ENCODE measurements at regions not wholly inside any gene's neighbourhood (a gene's known extent, or its start where the extent isn't known, plus 50 kb on each side); places are given as distances from the start of the nearest gene placed in this dataset.
"Not testable (repeated sequence)": the region's sequence is repeated elsewhere in the genome, so short reads cannot be mapped to it uniquely, and the experiment has no call there.

DNA sequence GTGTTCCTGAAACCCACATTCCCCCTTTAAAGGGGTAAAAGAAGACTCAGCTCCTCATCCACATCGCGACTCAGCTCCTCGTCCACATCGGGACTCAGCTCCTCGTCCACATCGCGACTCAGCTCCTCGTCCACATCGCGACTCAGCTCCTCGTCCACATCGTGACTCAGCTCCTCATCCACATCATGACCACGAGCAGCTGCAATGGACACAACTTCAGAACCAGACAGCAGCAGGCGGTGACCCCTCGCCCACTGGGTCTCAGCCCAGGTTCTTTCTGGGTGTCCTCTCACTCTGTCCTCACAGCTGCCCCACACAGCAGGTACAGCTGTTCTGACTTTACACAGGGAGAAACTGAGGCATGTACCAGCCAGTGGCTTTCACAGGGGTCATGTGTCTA, 163.5 kb upstream of the SALL3 start:
- DNase-seq: no peak

DNA sequence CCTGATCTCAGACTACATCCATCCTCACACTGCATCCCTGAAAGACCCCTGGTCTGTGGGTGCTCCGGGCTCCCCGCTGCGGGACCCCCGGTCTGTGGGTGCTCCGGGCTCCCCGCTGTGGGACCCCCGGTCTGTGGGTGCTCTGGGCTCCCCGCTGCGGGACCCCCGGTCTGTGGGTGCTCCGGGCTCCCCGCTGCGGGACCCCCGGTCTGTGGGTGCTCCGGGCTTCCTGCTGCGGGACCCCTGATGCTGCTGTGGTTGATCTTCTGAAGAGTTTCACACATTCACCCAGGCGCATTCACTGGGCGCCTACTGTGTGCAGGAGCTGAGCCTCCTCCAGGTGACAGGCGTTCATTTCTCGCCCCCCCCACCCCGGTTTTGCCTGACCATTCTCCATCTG, 162.7 kb upstream of the SALL3 start:
- DNase-seq: no peak

DNA sequence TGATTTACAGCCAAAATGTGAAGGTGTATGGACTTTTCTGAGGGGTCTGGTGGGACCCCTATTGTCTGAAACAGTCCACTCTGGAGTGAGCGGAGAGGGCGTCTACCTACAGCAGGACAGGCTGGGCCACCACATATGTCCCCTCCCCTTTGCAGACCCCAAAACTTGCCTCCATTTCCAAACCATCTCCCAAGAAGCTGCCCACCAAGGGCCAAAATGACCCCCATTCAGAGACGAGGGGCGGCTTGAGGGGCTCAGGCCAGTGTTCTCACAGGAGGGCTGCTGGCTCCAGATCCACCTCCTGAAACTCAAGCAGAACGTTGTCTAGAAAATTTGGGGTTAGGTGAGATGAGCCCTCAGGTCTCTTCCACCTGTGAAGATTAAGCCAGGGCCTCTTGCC, 161.1 kb upstream of the SALL3 start:
- DNase-seq: no peak

- DNase-seq: no peak
Measured at GRCh38 chr18:78818961-78819360, 160.7 kb upstream of the SALL3 start.

DNA sequence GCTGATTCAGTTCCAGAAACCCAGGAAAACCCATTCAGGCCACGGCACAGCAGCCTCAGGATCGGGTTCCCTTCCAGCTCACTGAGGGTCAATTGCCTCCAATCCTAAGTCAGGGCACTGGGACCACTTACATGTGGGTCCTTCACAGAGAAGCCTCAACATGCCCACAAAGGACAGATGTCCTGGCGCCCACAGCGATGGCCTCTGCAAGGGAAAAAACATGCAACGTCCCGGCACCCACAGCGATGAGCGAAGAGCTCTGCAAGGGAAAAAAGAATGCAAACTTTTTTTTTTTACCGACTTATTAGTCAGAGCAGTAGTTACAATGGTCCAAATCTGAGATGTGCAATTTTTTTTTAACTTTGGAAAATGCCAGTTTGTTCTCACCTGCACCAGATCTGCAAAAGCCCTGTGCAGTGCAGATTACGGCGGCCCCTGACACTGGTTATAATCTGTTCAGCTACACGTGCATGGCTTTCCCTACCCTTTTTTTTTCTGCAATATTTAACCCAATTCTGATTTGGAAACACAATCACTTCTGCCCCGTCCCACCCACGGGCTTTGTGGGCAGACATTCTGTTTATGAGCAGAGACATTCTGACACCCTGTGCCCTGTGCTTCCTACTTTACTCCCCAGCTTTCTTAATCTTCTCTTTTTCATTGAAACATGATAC, 159.3 kb upstream of the SALL3 start:
- no peak for DNase-seq

- no peak for DNase-seq
Measured at GRCh38 chr18:78821396-78821795, 158.2 kb upstream of the SALL3 start.

DNA sequence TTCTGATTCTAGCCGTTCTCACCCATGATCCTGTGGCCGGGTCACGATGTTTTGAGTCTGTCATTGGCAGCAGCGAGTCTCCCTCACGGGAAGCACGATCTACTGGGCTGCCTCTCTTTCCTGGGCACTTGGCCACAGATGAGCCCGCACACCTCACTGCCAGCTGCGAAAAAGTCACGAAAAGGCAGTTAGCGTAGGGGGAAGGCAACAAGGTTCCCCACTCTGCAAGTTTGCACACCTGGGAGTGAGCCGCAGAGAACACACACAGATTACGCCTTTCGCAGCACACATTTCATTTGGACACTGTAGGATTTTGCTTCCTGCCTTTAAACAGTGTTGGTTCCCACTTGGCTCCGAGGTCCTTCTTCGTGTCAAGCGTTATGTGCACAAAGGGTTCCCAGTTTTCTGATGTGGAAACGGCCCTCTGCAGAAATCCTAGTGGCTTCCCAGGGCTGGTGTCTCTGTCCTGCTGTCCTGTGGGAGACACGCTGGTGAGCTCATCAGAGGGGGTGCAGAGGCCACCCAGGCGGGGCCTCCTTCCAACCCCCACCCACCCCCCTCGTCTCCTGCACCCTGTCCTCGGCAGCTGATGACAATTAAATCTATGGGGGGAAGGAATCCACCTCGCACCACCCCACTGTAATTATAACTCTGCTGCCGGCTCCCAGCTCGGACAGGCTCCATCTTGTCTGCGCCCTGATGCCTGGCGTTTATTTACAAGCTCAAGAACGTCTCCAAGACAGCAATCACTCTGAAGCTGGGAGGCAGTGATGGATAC, 157.3 kb upstream of the SALL3 start:
- no peak for DNase-seq

GRCh38 chr18:78822949-78823285, 156.7 kb upstream of the SALL3 start:
- no peak for DNase-seq

DNA sequence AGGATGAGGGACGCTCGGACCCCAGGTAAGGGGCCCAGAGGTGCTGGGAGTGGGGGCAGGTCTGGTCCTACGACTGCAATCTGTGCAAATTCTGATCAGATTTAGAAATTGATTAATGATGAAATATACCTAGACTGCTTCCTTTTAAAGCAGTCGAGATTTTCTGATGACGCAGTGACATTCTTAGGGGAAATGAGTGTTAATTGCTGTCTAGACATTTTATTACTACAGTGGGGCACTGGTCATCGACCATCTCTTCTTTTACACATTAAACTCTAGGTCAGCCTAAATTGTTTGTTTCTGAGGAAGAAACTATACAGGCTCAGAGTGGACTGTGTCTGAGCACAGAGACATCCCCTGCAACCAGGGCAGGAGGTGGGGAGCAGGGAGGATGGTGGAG, 154.4 kb upstream of the SALL3 start:
- DNase-seq: no peak

DNA sequence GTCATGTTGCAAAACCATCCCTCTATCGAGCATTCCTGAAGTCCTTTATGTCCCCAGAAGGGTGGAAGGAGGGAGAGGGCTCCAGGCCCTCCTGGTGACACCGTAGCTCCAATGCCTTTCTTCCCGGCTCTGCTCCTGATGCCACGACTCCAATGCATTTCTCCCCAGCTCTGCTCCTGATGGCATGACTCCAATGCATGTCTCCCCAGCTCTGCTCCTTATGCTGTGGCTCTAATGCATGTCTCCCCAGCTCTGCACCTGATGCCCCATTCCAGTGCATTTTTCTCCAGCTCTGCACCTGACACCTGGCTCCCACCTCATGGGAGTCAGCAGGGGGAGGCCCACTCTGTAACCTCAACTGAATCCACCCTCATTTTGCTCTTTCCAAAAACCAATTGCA, 153.0 kb upstream of the SALL3 start:
- DNase-seq: no peak

GRCh38 chr18:78827141-78827540, 152.5 kb upstream of the SALL3 start:
- no peak for DNase-seq

DNA sequence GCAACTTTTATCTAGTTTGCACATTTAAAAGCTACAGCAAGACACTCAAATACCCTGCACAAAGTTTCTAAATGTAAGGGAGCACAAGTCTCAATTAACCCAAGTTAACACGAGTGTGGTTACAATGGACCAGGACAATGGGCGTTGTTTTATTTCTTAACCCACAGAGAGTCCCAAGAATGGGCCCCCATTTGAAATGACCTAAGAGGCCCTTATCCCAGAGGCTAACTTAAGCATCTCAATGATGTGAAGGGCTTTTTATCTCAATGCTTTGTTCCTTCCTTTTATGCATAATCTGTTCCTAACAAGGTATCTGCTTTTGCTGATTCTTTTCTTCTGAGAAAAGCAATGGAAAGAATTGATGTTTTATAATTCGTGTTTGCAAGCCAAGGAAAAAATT, 151.5 kb upstream of the SALL3 start:
- DNase-seq: no peak

- DNase-seq: not testable (repeated sequence)
Measured at GRCh38 chr18:78829026-78829425, 150.6 kb upstream of the SALL3 start.

DNA sequence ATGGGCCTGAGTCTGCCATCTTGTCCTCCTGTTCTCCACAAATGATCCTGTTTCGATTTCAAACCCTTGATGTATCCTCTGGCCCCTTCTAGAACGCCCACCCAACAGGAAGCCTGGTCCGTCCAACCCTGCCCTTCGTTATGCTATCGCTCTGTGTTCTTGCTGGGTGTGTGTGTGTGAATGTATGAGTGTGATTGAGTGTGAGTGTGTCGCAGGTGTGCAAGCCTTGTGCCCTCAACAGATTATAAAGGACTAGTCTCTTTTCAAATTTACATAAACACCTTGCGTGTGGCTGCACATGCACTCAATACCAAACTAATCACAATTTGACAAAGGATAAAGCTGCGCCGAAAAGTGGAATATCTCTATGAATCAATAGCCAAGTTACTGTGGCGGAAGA, 149.5 kb upstream of the SALL3 start:
- no peak for DNase-seq

GRCh38 chr18:78830826-78831225, 148.8 kb upstream of the SALL3 start:
- DNase-seq: no peak

DNA sequence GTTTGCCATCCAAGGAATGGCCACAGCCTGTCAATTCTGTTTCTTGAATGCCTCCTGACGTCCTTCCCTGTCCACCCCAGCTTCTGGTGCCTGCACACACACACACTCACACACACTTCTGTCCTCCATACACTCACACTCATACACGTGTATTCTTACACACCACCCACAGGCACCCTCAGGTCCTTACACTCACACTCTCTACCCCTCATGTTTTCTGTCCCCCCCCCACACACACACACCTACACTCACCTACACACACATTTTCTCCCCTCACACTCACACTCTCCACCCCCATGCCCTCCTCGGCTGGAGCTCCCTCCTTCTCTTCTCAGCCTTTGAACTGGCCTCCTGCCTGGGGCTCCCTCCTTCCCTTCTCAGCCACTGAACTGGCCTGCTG, 148.0 kb upstream of the SALL3 start:
- DNase-seq: no peak

DNA sequence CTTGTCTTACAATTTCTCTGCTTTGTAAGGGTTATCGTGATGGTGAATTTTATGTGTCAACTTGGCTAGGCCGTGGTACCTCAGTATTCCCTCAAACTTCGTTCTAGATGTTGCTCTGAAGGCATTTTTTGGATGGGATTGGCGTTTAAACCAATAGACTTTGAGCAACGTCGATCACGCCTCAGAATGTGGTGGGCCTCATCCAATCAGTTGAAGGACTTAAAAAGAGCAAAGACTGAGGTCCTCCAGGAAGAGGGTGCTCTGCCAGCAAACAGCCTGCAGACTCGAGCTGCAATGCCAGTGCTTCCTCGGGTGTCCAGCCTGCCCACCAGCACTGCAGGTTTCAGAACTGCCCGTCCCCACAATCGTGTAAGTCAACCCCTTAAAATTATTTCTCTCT, 145.8 kb upstream of the SALL3 start:
- DNase-seq: no peak

GRCh38 chr18:78836838-78837237, 142.8 kb upstream of the SALL3 start:
- no peak for DNase-seq

- DNase-seq: no peak
Measured at GRCh38 chr18:78837754-78838153, 141.9 kb upstream of the SALL3 start.

- no peak for DNase-seq
Measured at GRCh38 chr18:78838183-78838582, 141.4 kb upstream of the SALL3 start.

GRCh38 chr18:78849046-78849445, 130.6 kb upstream of the SALL3 start:
- no peak for DNase-seq

GRCh38 chr18:78849458-78849857, 130.2 kb upstream of the SALL3 start:
- DNase-seq: no peak

GRCh38 chr18:78853341-78853740, 126.3 kb upstream of the SALL3 start:
- no peak for DNase-seq

- no peak for DNase-seq
Measured at GRCh38 chr18:78855188-78855587, 124.4 kb upstream of the SALL3 start.
